ENCODE measurements at regions not wholly inside any gene's neighbourhood (a gene's known extent, or its start where the extent isn't known, plus 50 kb on each side); places are given as distances from the start of the nearest gene placed in this dataset.
A peak's percentile ranks its signal among the peaks of the same experiment; 100 is the strongest.

GRCh38 chr18:38458698-38459097 lies 893.1 kb upstream of the CELF4 start:
- intact Hi-C loops (cut with DNase I) = no loop called here
- H3K4me1 ChIP-seq = peaks cover 0 to 9% (median 0%) of the 10 kb centered on the region in 12 donors
- no peaks in the 10 kb centered on the region for H3K36me3 ChIP-seq
- ATAC-seq = peak in 3 of 4 donors; percentile 69 to 78 (median 72)
- H3K27ac ChIP-seq = peak overlapping the region in 2 of 12 donors; percentile 31 to 37
- no peaks in the 10 kb centered on the region for H3K9me3 ChIP-seq
- TF ChIP-seq, protein P1, sequence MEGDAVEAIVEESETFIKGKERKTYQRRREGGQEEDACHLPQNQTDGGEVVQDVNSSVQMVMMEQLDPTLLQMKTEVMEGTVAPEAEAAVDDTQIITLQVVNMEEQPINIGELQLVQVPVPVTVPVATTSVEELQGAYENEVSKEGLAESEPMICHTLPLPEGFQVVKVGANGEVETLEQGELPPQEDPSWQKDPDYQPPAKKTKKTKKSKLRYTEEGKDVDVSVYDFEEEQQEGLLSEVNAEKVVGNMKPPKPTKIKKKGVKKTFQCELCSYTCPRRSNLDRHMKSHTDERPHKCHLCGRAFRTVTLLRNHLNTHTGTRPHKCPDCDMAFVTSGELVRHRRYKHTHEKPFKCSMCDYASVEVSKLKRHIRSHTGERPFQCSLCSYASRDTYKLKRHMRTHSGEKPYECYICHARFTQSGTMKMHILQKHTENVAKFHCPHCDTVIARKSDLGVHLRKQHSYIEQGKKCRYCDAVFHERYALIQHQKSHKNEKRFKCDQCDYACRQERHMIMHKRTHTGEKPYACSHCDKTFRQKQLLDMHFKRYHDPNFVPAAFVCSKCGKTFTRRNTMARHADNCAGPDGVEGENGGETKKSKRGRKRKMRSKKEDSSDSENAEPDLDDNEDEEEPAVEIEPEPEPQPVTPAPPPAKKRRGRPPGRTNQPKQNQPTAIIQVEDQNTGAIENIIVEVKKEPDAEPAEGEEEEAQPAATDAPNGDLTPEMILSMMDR (IDR thresholded peaks at IDR 0.05) = no peak
- no peak for TF ChIP-seq POLR2A (IDR thresholded peaks at IDR 0.05)
- DNase-seq = no peak
- H3K4me3 ChIP-seq = no peak overlapping the region
- no peaks in the 10 kb centered on the region for H3K27me3 ChIP-seq
- WGBS, 4 donors = 26 to 39% (median 29%) methylated on average over 3 of the region's 3 CpGs

- Histone ChIP-seq H3K4me3 (no peak overlapping the region), H3K36me3 (no peaks in the 10 kb centered on the region), H3K9me3 (no peaks in the 10 kb centered on the region), H3K27ac (no peak overlapping the region), H3K27me3 (no peaks in the 10 kb centered on the region), H3K4me1 (peaks cover 0 to 9% (median 0%) of the 10 kb centered on the region in 12 donors)
- no peak for TF ChIP-seq POLR2A (IDR thresholded peaks at IDR 0.05)
- TF ChIP-seq, protein P1 (IDR thresholded peaks at IDR 0.05) = no peak
- DNase-seq (no peak), ATAC-seq (no peak)
- intact Hi-C loops (cut with DNase I) = no loop called here
- 68 to 77% (median 75%) methylated on average over 5 of the region's 5 CpGs for WGBS, 4 donors
These were observed 890.7 kb upstream of the CELF4 start for GRCh38 chr18:38456253-38456652.

DNA sequence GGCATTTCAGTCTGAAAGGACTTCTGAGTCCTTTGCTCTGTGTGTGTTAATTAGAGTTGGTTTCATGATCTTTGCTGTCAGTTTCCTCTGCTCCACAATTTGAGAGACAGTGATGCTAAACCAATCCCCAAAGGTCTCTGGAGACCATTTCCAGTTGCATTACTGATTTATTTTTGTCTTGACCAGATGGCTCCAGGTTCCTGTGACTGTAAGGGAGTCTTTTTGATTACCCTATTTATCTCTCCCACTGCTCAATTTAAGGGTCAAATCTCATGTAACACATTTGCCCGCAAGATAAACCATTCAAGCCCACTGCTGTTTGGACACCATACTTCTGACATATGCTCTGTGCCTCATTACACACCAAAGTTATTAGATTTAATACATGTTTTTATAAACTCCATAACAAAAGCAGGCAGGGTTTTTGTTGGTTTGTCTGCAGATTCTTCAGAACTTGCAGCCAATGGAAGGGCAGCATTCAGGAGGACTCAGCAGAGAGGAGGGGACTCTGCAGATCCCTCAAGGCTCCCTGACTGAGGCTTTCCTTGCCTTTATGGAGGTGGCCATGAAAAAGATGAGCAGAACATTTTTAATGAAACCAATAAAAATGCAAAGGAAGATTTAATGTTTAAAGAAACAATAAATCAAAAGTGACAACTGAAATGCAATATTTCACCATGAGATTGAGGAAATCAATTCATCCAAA lies 889.3 kb upstream of the CELF4 start:
- TF ChIP-seq POLR2A (IDR thresholded peaks at IDR 0.05) = no peak
- TF ChIP-seq, protein P1 (IDR thresholded peaks at IDR 0.05) = no peak
- ATAC-seq (no peak), DNase-seq (no peak)
- Histone ChIP-seq H3K36me3 (no peaks in the 10 kb centered on the region), H3K27ac (no peak overlapping the region), H3K27me3 (no peaks in the 10 kb centered on the region), H3K4me1 (peaks cover 0 to 9% (median 0%) of the 10 kb centered on the region in 12 donors), H3K9me3 (no peaks in the 10 kb centered on the region), H3K4me3 (no peak overlapping the region)
- intact Hi-C loops (cut with DNase I) = no loop called here
- WGBS, 4 donors = 48 to 71% (median 58%) methylated on average over 1 of the region's 1 CpG

GRCh38 chr18:38453880-38454279 lies 888.3 kb upstream of the CELF4 start:
- WGBS, 4 donors = 75 to 77% (median 77%) methylated on average over 5 of the region's 5 CpGs
- ATAC-seq = no peak

More at GRCh38 chr18:38453880-38454279, 888.3 kb upstream of the CELF4 start:
- TF ChIP-seq POLR2A (IDR thresholded peaks at IDR 0.05) = no peak
- TF ChIP-seq, protein P1 (IDR thresholded peaks at IDR 0.05) = no peak
- intact Hi-C loops (cut with DNase I) = no loop called here
- no peaks in the 10 kb centered on the region for H3K27me3 ChIP-seq
- no peak overlapping the region for H3K4me3 ChIP-seq
- no peaks in the 10 kb centered on the region for H3K36me3 ChIP-seq
- no peak overlapping the region for H3K27ac ChIP-seq
- DNase-seq = no peak
- H3K9me3 ChIP-seq = no peaks in the 10 kb centered on the region
- H3K4me1 ChIP-seq = peaks cover 0 to 6% (median 0%) of the 10 kb centered on the region in 12 donors
